ENCODE measurements at regions not wholly inside any gene's neighbourhood (a gene's known extent, or its start where the extent isn't known, plus 50 kb on each side); places are given as distances from the start of the nearest gene placed in this dataset.
A peak's percentile ranks its signal among the peaks of the same experiment; 100 is the strongest.

- intact Hi-C loops (cut with micrococcal nuclease) = no loop called here
- Mint-ChIP-seq H3K27me3 (ENCODE audit: insufficient read depth, unreplicated experiment) (no peaks in the 10 kb centered on the region), H3K4me3 (ENCODE audit: unreplicated experiment) (no peak overlapping the region), H3K9me3 (ENCODE audit: unreplicated experiment) (peaks cover 9% of the 10 kb centered on the region), H3K4me1 (ENCODE audit: insufficient read depth, unreplicated experiment) (no peaks in the 10 kb centered on the region), H3K27ac (ENCODE audit: low read depth, unreplicated experiment) (no peak overlapping the region), H3K36me3 (ENCODE audit: insufficient read depth, unreplicated experiment) (no peaks in the 10 kb centered on the region)
- ChIA-PET POLR2A (no interaction called here), CTCF (interaction anchor here (0.6 to 1.0 kb wide), 2 partner anchors 12 to 844 kb away, joined by 4 read pairs; no protein-coding TSS in a partner anchor)
- no TSS peak for BruUV-seq (replicated peaks)
- TF ChIP-seq CTCF (IDR thresholded peaks at IDR 0.05; ENCODE audit: unreplicated experiment) = no peak
- peak; percentile 30 for DNase-seq (ENCODE audit: unreplicated experiment)
Measured at GRCh38 chr10:108060246-108060645, 895.7 kb upstream of the SORCS1 start.

GRCh38 chr10:108055506-108055905 is 891.0 kb upstream of the SORCS1 start:
- Mint-ChIP-seq H3K9me3 (ENCODE audit: unreplicated experiment) (peaks cover 16% of the 10 kb centered on the region), H3K4me3 (ENCODE audit: unreplicated experiment) (no peak overlapping the region), H3K4me1 (ENCODE audit: insufficient read depth, unreplicated experiment) (no peaks in the 10 kb centered on the region), H3K36me3 (ENCODE audit: insufficient read depth, unreplicated experiment) (no peaks in the 10 kb centered on the region), H3K27ac (ENCODE audit: low read depth, unreplicated experiment) (no peak overlapping the region), H3K27me3 (ENCODE audit: insufficient read depth, unreplicated experiment) (no peaks in the 10 kb centered on the region)
- BruUV-seq (replicated peaks) = no TSS peak
- DNase-seq (ENCODE audit: unreplicated experiment) = no peak
- no peak for TF ChIP-seq CTCF (IDR thresholded peaks at IDR 0.05; ENCODE audit: unreplicated experiment)
- ChIA-PET POLR2A (no interaction called here), CTCF (no interaction called here)
- intact Hi-C loops (cut with micrococcal nuclease) = no loop called here

- H3K4me1 Mint-ChIP-seq (ENCODE audit: insufficient read depth, unreplicated experiment) = no peaks in the 10 kb centered on the region
- no peak for TF ChIP-seq CTCF (IDR thresholded peaks at IDR 0.05; ENCODE audit: unreplicated experiment)
- H3K9me3 Mint-ChIP-seq (ENCODE audit: unreplicated experiment) = peaks cover 16% of the 10 kb centered on the region
- ChIA-PET POLR2A (no interaction called here), CTCF (no interaction called here)
- DNase-seq (ENCODE audit: unreplicated experiment) = peak; percentile 5
- intact Hi-C loops (cut with micrococcal nuclease) = no loop called here
- H3K27me3 Mint-ChIP-seq (ENCODE audit: insufficient read depth, unreplicated experiment) = no peaks in the 10 kb centered on the region
- no TSS peak for BruUV-seq (replicated peaks)
- H3K36me3 Mint-ChIP-seq (ENCODE audit: insufficient read depth, unreplicated experiment) = no peaks in the 10 kb centered on the region
- H3K4me3 Mint-ChIP-seq (ENCODE audit: unreplicated experiment) = no peak overlapping the region
- H3K27ac Mint-ChIP-seq (ENCODE audit: low read depth, unreplicated experiment) = no peak overlapping the region
Measured at GRCh38 chr10:108052981-108053380, 888.5 kb upstream of the SORCS1 start.

- Mint-ChIP-seq H3K9me3 (ENCODE audit: unreplicated experiment) (peaks cover 13% of the 10 kb centered on the region), H3K36me3 (ENCODE audit: insufficient read depth, unreplicated experiment) (no peaks in the 10 kb centered on the region), H3K4me3 (ENCODE audit: unreplicated experiment) (no peak overlapping the region), H3K27me3 (ENCODE audit: insufficient read depth, unreplicated experiment) (no peaks in the 10 kb centered on the region), H3K4me1 (ENCODE audit: insufficient read depth, unreplicated experiment) (no peaks in the 10 kb centered on the region), H3K27ac (ENCODE audit: low read depth, unreplicated experiment) (no peak overlapping the region)
- intact Hi-C loops (cut with micrococcal nuclease) = no loop called here
- no peak for TF ChIP-seq CTCF (IDR thresholded peaks at IDR 0.05; ENCODE audit: unreplicated experiment)
- BruUV-seq (replicated peaks) = no TSS peak
- DNase-seq (ENCODE audit: unreplicated experiment) = no peak
- CTCF ChIA-PET = interaction anchor here (0.6 kb wide), 1 partner anchor 39 kb away, joined by 3 read pairs; no protein-coding TSS in a partner anchor
- POLR2A ChIA-PET = interaction anchor here (0.7 kb wide), 1 partner anchor 11 kb away, joined by 3 read pairs; no protein-coding TSS in a partner anchor
Measured at GRCh38 chr10:108051218-108051617, 886.7 kb upstream of the SORCS1 start.

Data from MCF 10A (cell line).